ENCODE measurements at regions not wholly inside any gene's neighbourhood (a gene's known extent, or its start where the extent isn't known, plus 50 kb on each side); places are given as distances from the start of the nearest gene placed in this dataset.

DNA sequence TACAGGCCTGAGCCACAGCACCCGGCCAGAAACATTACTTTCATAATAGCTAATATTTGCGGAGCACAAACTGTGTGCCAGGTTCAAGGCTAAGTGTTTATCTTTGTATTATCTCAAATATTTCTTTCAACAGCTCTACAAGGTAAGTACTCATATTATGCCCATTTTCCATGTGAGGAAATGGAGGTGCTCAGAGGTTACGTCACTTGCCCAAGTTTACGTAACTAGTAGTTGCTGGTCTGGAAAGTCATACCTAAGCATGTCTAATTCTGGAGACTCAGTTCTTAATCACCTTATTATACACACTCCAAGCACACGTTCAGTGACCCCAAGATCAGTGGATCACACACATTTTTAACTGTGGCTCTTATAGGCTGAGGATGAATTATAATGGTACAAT is 177.5 kb downstream of the OXSM start:
- H3K9me3 ChIP-seq (replicated peaks; ENCODE audit: control insufficient read depth, insufficient read depth, low read length): no peaks in the 10 kb centered on the region
- CTCF ChIA-PET: no interaction called here
- H4K20me1 ChIP-seq (ENCODE audit: control insufficient read depth, insufficient read depth): no peaks in the 10 kb centered on the region
- H3K27me3 ChIP-seq (replicated peaks in 1 of 2; ENCODE audit: control insufficient read depth in 2 of 2, insufficient read depth in 2 of 2, low read length in 1 of 2): no peaks in the 10 kb centered on the region
- 56% methylated on average over 5 of the region's 5 CpGs for WGBS (ENCODE audit: insufficient coverage, insufficient replicate concordance, low lambda C conversion rate, missing lambda C conversion rate)
- no peak overlapping the region for H3K4me2 ChIP-seq (ENCODE audit: control insufficient read depth, insufficient read depth)
- no peak overlapping the region for H3K9ac ChIP-seq (ENCODE audit: control insufficient read depth, insufficient read depth, low read length)
- no peaks in the 10 kb centered on the region for H3K36me3 ChIP-seq (ENCODE audit: control insufficient read depth in 2 of 2, insufficient read depth in 2 of 2, low read length in 1 of 2)
- TF ChIP-seq, protein P1, sequence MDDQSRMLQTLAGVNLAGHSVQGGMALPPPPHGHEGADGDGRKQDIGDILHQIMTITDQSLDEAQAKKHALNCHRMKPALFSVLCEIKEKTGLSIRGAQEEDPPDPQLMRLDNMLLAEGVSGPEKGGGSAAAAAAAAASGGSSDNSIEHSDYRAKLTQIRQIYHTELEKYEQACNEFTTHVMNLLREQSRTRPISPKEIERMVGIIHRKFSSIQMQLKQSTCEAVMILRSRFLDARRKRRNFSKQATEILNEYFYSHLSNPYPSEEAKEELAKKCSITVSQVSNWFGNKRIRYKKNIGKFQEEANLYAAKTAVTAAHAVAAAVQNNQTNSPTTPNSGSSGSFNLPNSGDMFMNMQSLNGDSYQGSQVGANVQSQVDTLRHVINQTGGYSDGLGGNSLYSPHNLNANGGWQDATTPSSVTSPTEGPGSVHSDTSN (IDR thresholded peaks at IDR 0.05; ENCODE audit: insufficient replicate concordance, low read depth, low read length): no peak
- TF ChIP-seq MEF2B (IDR thresholded peaks at IDR 0.05; ENCODE audit: partially characterized antibody, poor library complexity, severe bottlenecking) (no peak), ZSCAN29 (IDR thresholded peaks at IDR 0.05) (no peak), IKZF1 (conservative IDR thresholded peaks at IDR 0.05) (no peak), ZNF384 (IDR thresholded peaks at IDR 0.05; ENCODE audit: borderline replicate concordance, low read depth, low read length) (no peak), FOXM1 (IDR thresholded peaks at IDR 0.05; ENCODE audit: low read depth, low read length) (no peak), TCF12 (IDR thresholded peaks at IDR 0.05; ENCODE audit: low read depth, low read length) (no peak), NFXL1 (IDR thresholded peaks at IDR 0.05; ENCODE audit: borderline replicate concordance) (no peak)
- TF ChIP-seq, protein P2, sequence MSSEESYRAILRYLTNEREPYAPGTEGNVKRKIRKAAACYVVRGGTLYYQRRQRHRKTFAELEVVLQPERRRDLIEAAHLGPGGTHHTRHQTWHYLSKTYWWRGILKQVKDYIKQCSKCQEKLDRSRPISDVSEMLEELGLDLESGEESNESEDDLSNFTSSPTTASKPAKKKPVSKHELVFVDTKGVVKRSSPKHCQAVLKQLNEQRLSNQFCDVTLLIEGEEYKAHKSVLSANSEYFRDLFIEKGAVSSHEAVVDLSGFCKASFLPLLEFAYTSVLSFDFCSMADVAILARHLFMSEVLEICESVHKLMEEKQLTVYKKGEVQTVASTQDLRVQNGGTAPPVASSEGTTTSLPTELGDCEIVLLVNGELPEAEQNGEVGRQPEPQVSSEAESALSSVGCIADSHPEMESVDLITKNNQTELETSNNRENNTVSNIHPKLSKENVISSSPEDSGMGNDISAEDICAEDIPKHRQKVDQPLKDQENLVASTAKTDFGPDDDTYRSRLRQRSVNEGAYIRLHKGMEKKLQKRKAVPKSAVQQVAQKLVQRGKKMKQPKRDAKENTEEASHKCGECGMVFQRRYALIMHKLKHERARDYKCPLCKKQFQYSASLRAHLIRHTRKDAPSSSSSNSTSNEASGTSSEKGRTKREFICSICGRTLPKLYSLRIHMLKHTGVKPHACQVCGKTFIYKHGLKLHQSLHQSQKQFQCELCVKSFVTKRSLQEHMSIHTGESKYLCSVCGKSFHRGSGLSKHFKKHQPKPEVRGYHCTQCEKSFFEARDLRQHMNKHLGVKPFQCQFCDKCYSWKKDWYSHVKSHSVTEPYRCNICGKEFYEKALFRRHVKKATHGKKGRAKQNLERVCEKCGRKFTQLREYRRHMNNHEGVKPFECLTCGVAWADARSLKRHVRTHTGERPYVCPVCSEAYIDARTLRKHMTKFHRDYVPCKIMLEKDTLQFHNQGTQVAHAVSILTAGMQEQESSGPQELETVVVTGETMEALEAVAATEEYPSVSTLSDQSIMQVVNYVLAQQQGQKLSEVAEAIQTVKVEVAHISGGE (CRISPR knock-in tag; IDR thresholded peaks at IDR 0.05): no peak
- TF ChIP-seq, protein P3, sequence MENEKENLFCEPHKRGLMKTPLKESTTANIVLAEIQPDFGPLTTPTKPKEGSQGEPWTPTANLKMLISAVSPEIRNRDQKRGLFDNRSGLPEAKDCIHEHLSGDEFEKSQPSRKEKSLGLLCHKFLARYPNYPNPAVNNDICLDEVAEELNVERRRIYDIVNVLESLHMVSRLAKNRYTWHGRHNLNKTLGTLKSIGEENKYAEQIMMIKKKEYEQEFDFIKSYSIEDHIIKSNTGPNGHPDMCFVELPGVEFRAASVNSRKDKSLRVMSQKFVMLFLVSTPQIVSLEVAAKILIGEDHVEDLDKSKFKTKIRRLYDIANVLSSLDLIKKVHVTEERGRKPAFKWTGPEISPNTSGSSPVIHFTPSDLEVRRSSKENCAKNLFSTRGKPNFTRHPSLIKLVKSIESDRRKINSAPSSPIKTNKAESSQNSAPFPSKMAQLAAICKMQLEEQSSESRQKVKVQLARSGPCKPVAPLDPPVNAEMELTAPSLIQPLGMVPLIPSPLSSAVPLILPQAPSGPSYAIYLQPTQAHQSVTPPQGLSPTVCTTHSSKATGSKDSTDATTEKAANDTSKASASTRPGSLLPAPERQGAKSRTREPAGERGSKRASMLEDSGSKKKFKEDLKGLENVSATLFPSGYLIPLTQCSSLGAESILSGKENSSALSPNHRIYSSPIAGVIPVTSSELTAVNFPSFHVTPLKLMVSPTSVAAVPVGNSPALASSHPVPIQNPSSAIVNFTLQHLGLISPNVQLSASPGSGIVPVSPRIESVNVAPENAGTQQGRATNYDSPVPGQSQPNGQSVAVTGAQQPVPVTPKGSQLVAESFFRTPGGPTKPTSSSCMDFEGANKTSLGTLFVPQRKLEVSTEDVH (IDR thresholded peaks at IDR 0.05; ENCODE audit: low read depth, partially characterized antibody): no peak
- POLR2A ChIA-PET: no interaction called here
- in situ Hi-C loops (cut with MboI) (no loop called here), intact Hi-C loops (cut with micrococcal nuclease; ENCODE audit: unreplicated experiment) (no loop called here)
- no peak for ATAC-seq
- FAIRE-seq: no peak
- SMC1A ChIA-PET (ENCODE audit: uncharacterized antibody, unreplicated experiment): interaction anchor here (0.6 to 1.3 kb wide), 2 partner anchors 18 to 19 kb away, joined by 3 to 4 read pairs; no protein-coding TSS in a partner anchor
- H3K4me1 ChIP-seq (ENCODE audit: control insufficient read depth, insufficient read depth, low read length): no peaks in the 10 kb centered on the region
- H3K79me2 ChIP-seq (ENCODE audit: control insufficient read depth, insufficient read depth, low read length): no peaks in the 10 kb centered on the region
- H2AFZ ChIP-seq (ENCODE audit: control insufficient read depth, low read depth, low read length): no peak overlapping the region
- RAD21 ChIA-PET (ENCODE audit: unreplicated experiment): no interaction called here
- H3K27ac ChIP-seq (ENCODE audit: control insufficient read depth, insufficient read depth): no peak overlapping the region
- BruUV-seq (replicated peaks): no TSS peak
- H3K4me3 ChIP-seq: no peak overlapping the region
- DNase-seq (ENCODE audit: low read depth, low spot score): no peak
